ENCODE measurements at regions not wholly inside any gene's neighbourhood (a gene's known extent, or its start where the extent isn't known, plus 50 kb on each side); places are given as distances from the start of the nearest gene placed in this dataset.
A peak's percentile ranks its signal among the peaks of the same experiment; 100 is the strongest.
"Not testable (repeated sequence)": the region's sequence is repeated elsewhere in the genome, so short reads cannot be mapped to it uniquely, and the experiment has no call there.

DNA sequence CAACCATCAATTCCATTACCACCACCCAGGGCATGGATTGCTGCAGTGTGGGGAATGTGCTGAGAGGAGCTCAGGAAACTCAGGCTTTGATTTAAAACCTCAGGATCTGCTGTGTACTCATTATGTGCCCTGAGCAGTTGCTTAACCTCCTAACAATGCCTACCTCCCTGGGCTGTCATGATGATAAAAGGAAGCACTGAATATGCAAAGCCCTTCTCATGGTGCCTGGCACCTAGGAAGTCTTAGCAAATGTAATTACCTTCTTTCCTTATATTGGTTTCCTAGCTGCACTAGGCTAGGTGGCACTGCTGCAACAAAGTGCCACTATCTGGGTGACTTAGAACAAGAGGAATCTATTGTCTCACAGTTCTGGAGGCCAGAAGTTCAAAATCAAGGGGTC, 62.2 kb downstream of the KCTD12 start:
- H4K8ac ChIP-seq (ENCODE audit: low read depth, low read length) = no peak overlapping the region
- no peaks in the 10 kb centered on the region for H3K36me3 ChIP-seq (ENCODE audit: control insufficient read depth in 1 of 2, insufficient read depth in 2 of 2, low read length in 2 of 2)
- peaks cover 2% of the 10 kb centered on the region for H3K9me3 ChIP-seq (ENCODE audit: insufficient read depth, low read depth, low read length)
- no peaks in the 10 kb centered on the region for H3K27me3 ChIP-seq (ENCODE audit: insufficient read depth, low read length)
- H3K4me2 ChIP-seq (ENCODE audit: low read length) = no peak overlapping the region
- no peaks in the 10 kb centered on the region for H3K79me1 ChIP-seq (ENCODE audit: low read length)
- DNase-seq = no peak
- no peak overlapping the region for H2AK5ac ChIP-seq (ENCODE audit: low read length)
- H3K4me1 ChIP-seq (ENCODE audit: control insufficient read depth in 1 of 2, insufficient read depth in 2 of 2, low read length in 2 of 2) = no peaks in the 10 kb centered on the region
- H3K9ac ChIP-seq (ENCODE audit: low read length) = no peak overlapping the region
- no peak overlapping the region for H3K18ac ChIP-seq (ENCODE audit: low read length)
- no peak overlapping the region for H4K91ac ChIP-seq (ENCODE audit: low read depth, low read length)
- no peak overlapping the region for H4K12ac ChIP-seq (ENCODE audit: low read depth, low read length)
- no peak overlapping the region for H2BK120ac ChIP-seq (ENCODE audit: insufficient read depth, low read length, poor library complexity)
- H3K27ac ChIP-seq (ENCODE audit: low read depth, low read length) = no peak overlapping the region
- H2AFZ ChIP-seq (ENCODE audit: insufficient read depth, low read length, poor library complexity) = no peak overlapping the region
- H3K23ac ChIP-seq (ENCODE audit: low read length) = no peak overlapping the region
- H2BK5ac ChIP-seq (ENCODE audit: low read depth, low read length, poor library complexity) = no peak overlapping the region
- H3K79me2 ChIP-seq (ENCODE audit: control insufficient read depth, insufficient read depth, low read length, poor library complexity) = no peaks in the 10 kb centered on the region
- no peak overlapping the region for H3K14ac ChIP-seq (ENCODE audit: low read length)
- no peak overlapping the region for H2BK12ac ChIP-seq (ENCODE audit: low read length)
- H3K4ac ChIP-seq (ENCODE audit: low read depth, low read length) = no peak overlapping the region
- no peak overlapping the region for H3K4me3 ChIP-seq (ENCODE audit: low read depth, low read length)

DNA sequence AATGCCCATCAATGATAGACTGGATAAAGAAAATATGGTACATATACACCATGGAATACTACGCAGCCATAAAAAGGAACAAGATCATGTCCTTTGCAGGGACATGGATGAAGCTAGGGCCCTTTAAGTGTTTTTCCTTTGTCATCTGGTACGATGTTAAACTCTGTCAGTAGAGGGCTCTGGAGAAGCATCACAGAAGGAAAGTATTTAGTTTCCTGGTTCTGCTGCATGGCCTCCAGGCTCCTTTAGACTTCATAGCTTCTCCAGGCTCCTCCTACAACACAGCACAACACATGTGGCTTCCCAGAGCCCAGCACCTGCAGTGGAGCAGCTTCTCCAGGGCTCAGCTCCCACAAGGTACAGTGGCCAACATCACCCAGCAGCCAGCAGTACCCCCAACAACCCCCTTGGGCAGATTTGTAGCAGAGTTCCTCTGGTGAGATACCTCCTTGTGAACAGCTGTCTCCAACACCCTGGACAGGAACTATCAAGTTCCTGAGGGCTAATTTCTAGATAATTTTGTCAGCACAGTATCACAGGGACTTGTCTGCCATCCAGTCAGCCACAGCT, 63.4 kb downstream of the KCTD12 start:
- Histone ChIP-seq H3K27me3 (ENCODE audit: insufficient read depth, low read length) (no peaks in the 10 kb centered on the region), H3K36me3 (ENCODE audit: control insufficient read depth in 1 of 2, insufficient read depth in 2 of 2, low read length in 2 of 2) (no peaks in the 10 kb centered on the region), H3K14ac (ENCODE audit: low read length) (no peak overlapping the region), H4K12ac (ENCODE audit: low read depth, low read length) (no peak overlapping the region), H3K4ac (ENCODE audit: low read depth, low read length) (no peak overlapping the region), H3K79me1 (ENCODE audit: low read length) (no peaks in the 10 kb centered on the region), H4K91ac (ENCODE audit: low read depth, low read length) (no peak overlapping the region), H3K18ac (ENCODE audit: low read length) (no peak overlapping the region), H3K79me2 (ENCODE audit: control insufficient read depth, insufficient read depth, low read length, poor library complexity) (no peaks in the 10 kb centered on the region), H3K4me3 (ENCODE audit: low read depth, low read length) (no peak overlapping the region), H2AK5ac (ENCODE audit: low read length) (no peak overlapping the region), H3K4me2 (ENCODE audit: low read length) (no peak overlapping the region), H3K27ac (ENCODE audit: low read depth, low read length) (no peak overlapping the region), H3K4me1 (ENCODE audit: control insufficient read depth in 1 of 2, insufficient read depth in 2 of 2, low read length in 2 of 2) (no peaks in the 10 kb centered on the region), H2AFZ (ENCODE audit: insufficient read depth, low read length, poor library complexity) (no peak overlapping the region), H3K9ac (ENCODE audit: low read length) (no peak overlapping the region), H2BK12ac (ENCODE audit: low read length) (no peak overlapping the region), H2BK5ac (ENCODE audit: low read depth, low read length, poor library complexity) (no peak overlapping the region), H2BK120ac (ENCODE audit: insufficient read depth, low read length, poor library complexity) (no peak overlapping the region), H3K23ac (ENCODE audit: low read length) (no peak overlapping the region), H4K8ac (ENCODE audit: low read depth, low read length) (no peak overlapping the region), H3K9me3 (ENCODE audit: insufficient read depth, low read depth, low read length) (peaks cover 2% of the 10 kb centered on the region)
- DNase-seq = peak; percentile 29 to 78
- WGBS (ENCODE audit: extremely low coverage, insufficient coverage, insufficient read length) = no CpG with 5 or more reads among the region's 2 CpGs

DNA sequence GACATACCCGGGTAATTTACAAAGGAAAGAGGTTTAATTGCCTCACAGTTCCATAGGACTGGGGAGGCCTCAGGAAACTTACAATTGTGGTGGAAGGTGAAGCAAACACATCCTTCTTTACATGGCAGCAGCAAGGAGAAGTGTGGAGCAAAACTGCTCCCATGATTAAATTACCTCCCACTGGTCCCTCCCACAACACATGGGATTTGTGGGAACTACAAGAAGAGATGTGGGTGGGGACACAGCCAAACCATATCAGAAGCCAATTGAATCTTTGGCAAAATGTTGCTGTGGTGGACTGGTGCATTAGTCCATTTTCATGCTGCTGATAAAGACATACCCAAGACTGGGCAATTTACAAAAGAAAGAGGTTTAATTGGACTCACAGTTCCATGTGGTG, 65.0 kb downstream of the KCTD12 start:
- H3K4me2 ChIP-seq (ENCODE audit: low read length); H3K4ac ChIP-seq (ENCODE audit: low read depth, low read length); H2AK5ac ChIP-seq (ENCODE audit: low read length); H3K18ac ChIP-seq (ENCODE audit: low read length); H2BK5ac ChIP-seq (ENCODE audit: low read depth, low read length, poor library complexity); H4K8ac ChIP-seq (ENCODE audit: low read depth, low read length); H2BK12ac ChIP-seq (ENCODE audit: low read length); H3K4me1 ChIP-seq (ENCODE audit: control insufficient read depth in 1 of 2, insufficient read depth in 2 of 2, low read length in 2 of 2); H3K79me2 ChIP-seq (ENCODE audit: control insufficient read depth, insufficient read depth, low read length, poor library complexity); H3K9ac ChIP-seq (ENCODE audit: low read length); H2AFZ ChIP-seq (ENCODE audit: insufficient read depth, low read length, poor library complexity); H4K12ac ChIP-seq (ENCODE audit: low read depth, low read length); H3K4me3 ChIP-seq (ENCODE audit: low read depth, low read length); H3K27ac ChIP-seq (ENCODE audit: low read depth, low read length); H3K36me3 ChIP-seq (ENCODE audit: control insufficient read depth in 1 of 2, insufficient read depth in 2 of 2, low read length in 2 of 2); H3K9me3 ChIP-seq (ENCODE audit: insufficient read depth, low read depth, low read length); H2BK120ac ChIP-seq (ENCODE audit: insufficient read depth, low read length, poor library complexity); DNase-seq; H3K79me1 ChIP-seq (ENCODE audit: low read length); H4K91ac ChIP-seq (ENCODE audit: low read depth, low read length); H3K23ac ChIP-seq (ENCODE audit: low read length); H3K27me3 ChIP-seq (ENCODE audit: insufficient read depth, low read length); H3K14ac ChIP-seq (ENCODE audit: low read length): not testable (repeated sequence)
- WGBS (ENCODE audit: extremely low coverage, insufficient coverage, insufficient read length) = no CpG with 5 or more reads among the region's 1 CpG

DNA sequence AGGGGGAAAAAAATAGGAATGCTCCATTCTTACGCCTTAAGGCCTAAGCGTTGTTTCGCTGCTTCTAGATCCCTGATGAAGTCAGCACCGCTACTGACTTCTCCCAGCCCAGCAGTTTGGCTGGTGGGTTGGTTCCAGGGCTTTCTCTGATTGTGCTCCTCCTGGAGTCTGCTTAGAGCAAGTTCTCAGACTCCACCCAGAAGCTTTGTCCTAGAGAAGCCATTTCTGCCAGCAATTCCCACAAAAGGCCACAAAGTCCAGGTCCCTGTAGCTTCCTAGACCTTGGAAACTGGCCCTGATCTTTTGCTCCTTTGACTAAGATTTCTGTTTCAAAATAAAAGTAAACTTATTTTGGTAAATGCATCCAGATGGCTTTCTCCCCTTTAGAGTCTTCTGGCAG, 65.4 kb downstream of the KCTD12 start:
- Histone ChIP-seq H4K91ac (ENCODE audit: low read depth, low read length) (no peak overlapping the region), H3K9me3 (ENCODE audit: insufficient read depth, low read depth, low read length) (peaks cover 5% of the 10 kb centered on the region), H3K79me1 (ENCODE audit: low read length) (no peaks in the 10 kb centered on the region), H3K4me1 (ENCODE audit: control insufficient read depth in 1 of 2, insufficient read depth in 2 of 2, low read length in 2 of 2) (no peaks in the 10 kb centered on the region), H3K79me2 (ENCODE audit: control insufficient read depth, insufficient read depth, low read length, poor library complexity) (no peaks in the 10 kb centered on the region), H2BK5ac (ENCODE audit: low read depth, low read length, poor library complexity) (no peak overlapping the region), H3K27ac (ENCODE audit: low read depth, low read length) (no peak overlapping the region), H3K9ac (ENCODE audit: low read length) (no peak overlapping the region), H3K4ac (ENCODE audit: low read depth, low read length) (no peak overlapping the region), H2AFZ (ENCODE audit: insufficient read depth, low read length, poor library complexity) (no peak overlapping the region), H3K23ac (ENCODE audit: low read length) (no peak overlapping the region), H3K4me2 (ENCODE audit: low read length) (no peak overlapping the region), H2BK120ac (ENCODE audit: insufficient read depth, low read length, poor library complexity) (no peak overlapping the region), H3K14ac (ENCODE audit: low read length) (no peak overlapping the region), H3K36me3 (ENCODE audit: control insufficient read depth in 1 of 2, insufficient read depth in 2 of 2, low read length in 2 of 2) (no peaks in the 10 kb centered on the region), H4K8ac (ENCODE audit: low read depth, low read length) (no peak overlapping the region), H3K18ac (ENCODE audit: low read length) (no peak overlapping the region), H4K12ac (ENCODE audit: low read depth, low read length) (no peak overlapping the region), H2BK12ac (ENCODE audit: low read length) (no peak overlapping the region), H3K27me3 (ENCODE audit: insufficient read depth, low read length) (no peaks in the 10 kb centered on the region), H2AK5ac (ENCODE audit: low read length) (no peak overlapping the region), H3K4me3 (ENCODE audit: low read depth, low read length) (no peak overlapping the region)
- no CpG with 5 or more reads among the region's 4 CpGs for WGBS (ENCODE audit: extremely low coverage, insufficient coverage, insufficient read length)
- peak in 1 of 2 donors; percentile 35 for DNase-seq

All from trophoblast cell (in vitro differentiated cells and primary cell).